ENCODE measurements at regions not wholly inside any gene's neighbourhood (a gene's known extent, or its start where the extent isn't known, plus 50 kb on each side); places are given as distances from the start of the nearest gene placed in this dataset.

DNA sequence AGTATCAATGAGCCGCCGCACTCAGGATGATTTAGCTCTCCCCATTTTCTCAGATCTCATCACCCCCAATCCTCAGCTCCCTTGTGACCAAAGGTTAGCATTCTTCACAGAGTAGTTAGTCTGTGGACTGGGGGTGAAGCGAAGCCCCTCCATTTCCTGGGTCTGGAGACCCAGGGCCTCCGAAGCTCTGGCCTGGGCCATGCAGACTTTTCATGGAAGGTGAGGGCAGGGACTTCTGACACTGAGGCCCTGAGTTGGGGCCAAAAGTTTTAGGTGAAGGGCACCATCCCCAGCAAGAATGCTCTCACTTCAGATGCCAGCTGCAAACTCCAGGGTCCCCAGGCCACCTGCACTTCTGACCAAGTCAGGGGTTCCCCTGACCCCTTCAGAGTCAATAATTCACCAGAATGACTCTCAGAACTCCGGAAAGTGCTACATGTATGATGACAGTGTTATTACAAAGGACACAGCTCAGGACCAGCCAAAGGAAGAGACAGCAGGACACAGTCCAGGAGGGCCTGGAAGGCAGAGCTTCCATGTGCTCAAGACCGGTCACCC lies 65.7 kb upstream of the DUSP22 start (continued):
- TF ChIP-seq, protein P1, sequence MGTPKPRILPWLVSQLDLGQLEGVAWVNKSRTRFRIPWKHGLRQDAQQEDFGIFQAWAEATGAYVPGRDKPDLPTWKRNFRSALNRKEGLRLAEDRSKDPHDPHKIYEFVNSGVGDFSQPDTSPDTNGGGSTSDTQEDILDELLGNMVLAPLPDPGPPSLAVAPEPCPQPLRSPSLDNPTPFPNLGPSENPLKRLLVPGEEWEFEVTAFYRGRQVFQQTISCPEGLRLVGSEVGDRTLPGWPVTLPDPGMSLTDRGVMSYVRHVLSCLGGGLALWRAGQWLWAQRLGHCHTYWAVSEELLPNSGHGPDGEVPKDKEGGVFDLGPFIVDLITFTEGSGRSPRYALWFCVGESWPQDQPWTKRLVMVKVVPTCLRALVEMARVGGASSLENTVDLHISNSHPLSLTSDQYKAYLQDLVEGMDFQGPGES (IDR thresholded peaks at IDR 0.05; ENCODE audit: low read depth, low read length) = no peak
- TF ChIP-seq FOXM1 (IDR thresholded peaks at IDR 0.05; ENCODE audit: low read depth) = no peak
- TF ChIP-seq NFIC (IDR thresholded peaks at IDR 0.05; ENCODE audit: borderline replicate concordance) = no peak
- TF ChIP-seq EP300 (IDR thresholded peaks at IDR 0.05; ENCODE audit: borderline replicate concordance in 1 of 2, low read depth in 1 of 2, low read length in 1 of 2) = no peak
- no peak for TF ChIP-seq EZH2phosphoT487 (IDR thresholded peaks at IDR 0.05; ENCODE audit: borderline replicate concordance, low read depth)
- no peak for TF ChIP-seq ELF1 (IDR thresholded peaks at IDR 0.05)
- TF ChIP-seq GATA2 (CRISPR knock-in tag; IDR thresholded peaks at IDR 0.05) = no peak
- no peak for TF ChIP-seq GABPA (IDR thresholded peaks at IDR 0.05; ENCODE audit: low read depth)
- TF ChIP-seq, protein P2, sequence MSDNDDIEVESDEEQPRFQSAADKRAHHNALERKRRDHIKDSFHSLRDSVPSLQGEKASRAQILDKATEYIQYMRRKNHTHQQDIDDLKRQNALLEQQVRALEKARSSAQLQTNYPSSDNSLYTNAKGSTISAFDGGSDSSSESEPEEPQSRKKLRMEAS (IDR thresholded peaks at IDR 0.05; ENCODE audit: low read depth) = no peak

DNA sequence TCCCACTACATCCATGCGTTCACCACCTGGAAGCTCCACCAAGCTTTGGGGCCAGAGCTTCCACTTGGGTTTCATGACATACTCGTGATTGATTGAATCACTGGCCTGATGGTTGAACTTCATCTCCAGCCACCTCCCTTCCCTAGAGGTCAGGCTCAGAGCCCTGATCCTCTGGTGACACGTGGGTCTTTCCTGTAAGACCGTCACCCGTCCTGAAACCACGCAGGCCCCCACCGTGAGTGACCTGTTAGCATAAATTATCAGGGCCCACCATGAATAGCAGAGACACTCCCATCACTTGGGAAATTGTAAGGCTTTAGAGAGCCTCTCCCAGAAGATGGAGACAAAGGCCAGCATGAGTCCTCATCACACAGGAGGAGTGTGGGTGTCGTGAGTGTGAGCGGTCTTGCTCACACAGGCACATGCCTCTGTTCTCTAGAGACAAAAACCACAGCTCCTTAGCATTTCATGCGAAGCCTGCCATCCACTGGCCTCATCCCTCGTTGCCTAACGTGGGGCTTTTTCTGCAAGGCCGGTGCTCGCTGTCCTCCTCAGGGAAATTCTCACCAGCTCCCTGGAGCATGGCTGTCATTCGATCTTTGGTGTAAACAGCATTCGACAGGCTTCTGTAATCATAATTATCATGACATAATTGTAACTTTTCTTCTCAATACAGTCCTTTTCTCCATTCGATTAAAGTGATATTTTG lies 65.1 kb upstream of the DUSP22 start:
- H2AFZ ChIP-seq (ENCODE audit: low read depth) = no peak overlapping the region
- CTCF ChIA-PET = interaction anchor here (1.6 to 1.9 kb wide), 3 partner anchors 10 to 39 kb away, joined by 3 to 8 read pairs (median 8); no protein-coding TSS in a partner anchor
- H3K79me2 ChIP-seq (ENCODE audit: insufficient read depth) = no peaks in the 10 kb centered on the region
- H3F3A ChIP-seq (replicated peaks; ENCODE audit: insufficient read depth) = no peaks in the 10 kb centered on the region
- WGBS (ENCODE audit: low lambda C conversion rate) = 28% methylated on average over 11 of the region's 17 CpGs
- peaks cover 71% of the 10 kb centered on the region for H3K27me3 ChIP-seq (ENCODE audit: insufficient read depth)
- H3K27ac ChIP-seq (ENCODE audit: low read depth in 2 of 2, low read length in 1 of 2) = no peak overlapping the region
- no peak overlapping the region for H3K4me2 ChIP-seq
- no peaks in the 10 kb centered on the region for H3K9me3 ChIP-seq
- H3K9me2 ChIP-seq = no peaks in the 10 kb centered on the region
- H4K20me1 ChIP-seq (ENCODE audit: insufficient read depth) = no peaks in the 10 kb centered on the region
- H3K4me1 ChIP-seq (ENCODE audit: control insufficient read depth in 1 of 2, insufficient read depth in 2 of 2, low read depth in 1 of 2, low read length in 1 of 2) = no peaks in the 10 kb centered on the region
- H3K4me3 ChIP-seq (ENCODE audit: low read depth in 2 of 2, low read length in 1 of 2) = no peak overlapping the region
- TF ChIP-seq TAF1 (IDR thresholded peaks at IDR 0.05; ENCODE audit: borderline replicate concordance, low read depth, low read length) = no peak
- TF ChIP-seq FOXM1 (IDR thresholded peaks at IDR 0.05; ENCODE audit: low read depth) = no peak
- no peak for TF ChIP-seq TEAD4 (IDR thresholded peaks at IDR 0.05; ENCODE audit: borderline replicate concordance, insufficient read depth)
- TF ChIP-seq, protein P3, sequence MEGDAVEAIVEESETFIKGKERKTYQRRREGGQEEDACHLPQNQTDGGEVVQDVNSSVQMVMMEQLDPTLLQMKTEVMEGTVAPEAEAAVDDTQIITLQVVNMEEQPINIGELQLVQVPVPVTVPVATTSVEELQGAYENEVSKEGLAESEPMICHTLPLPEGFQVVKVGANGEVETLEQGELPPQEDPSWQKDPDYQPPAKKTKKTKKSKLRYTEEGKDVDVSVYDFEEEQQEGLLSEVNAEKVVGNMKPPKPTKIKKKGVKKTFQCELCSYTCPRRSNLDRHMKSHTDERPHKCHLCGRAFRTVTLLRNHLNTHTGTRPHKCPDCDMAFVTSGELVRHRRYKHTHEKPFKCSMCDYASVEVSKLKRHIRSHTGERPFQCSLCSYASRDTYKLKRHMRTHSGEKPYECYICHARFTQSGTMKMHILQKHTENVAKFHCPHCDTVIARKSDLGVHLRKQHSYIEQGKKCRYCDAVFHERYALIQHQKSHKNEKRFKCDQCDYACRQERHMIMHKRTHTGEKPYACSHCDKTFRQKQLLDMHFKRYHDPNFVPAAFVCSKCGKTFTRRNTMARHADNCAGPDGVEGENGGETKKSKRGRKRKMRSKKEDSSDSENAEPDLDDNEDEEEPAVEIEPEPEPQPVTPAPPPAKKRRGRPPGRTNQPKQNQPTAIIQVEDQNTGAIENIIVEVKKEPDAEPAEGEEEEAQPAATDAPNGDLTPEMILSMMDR (IDR thresholded peaks at IDR 0.05) = 0 out of 2 replicates have a peak, but pooled peaks have one; percentile 14
- TF ChIP-seq YY1 (IDR thresholded peaks at IDR 0.05; ENCODE audit: low read depth) = no peak
- TF ChIP-seq, protein P1 (IDR thresholded peaks at IDR 0.05; ENCODE audit: low read depth, low read length) = no peak
- no peak for TF ChIP-seq POLR2AphosphoS5 (IDR thresholded peaks at IDR 0.05; ENCODE audit: low read depth, low read length)
- TF ChIP-seq MEF2A (IDR thresholded peaks at IDR 0.05; ENCODE audit: borderline replicate concordance, low read depth) = no peak
- TF ChIP-seq NFIC (IDR thresholded peaks at IDR 0.05; ENCODE audit: borderline replicate concordance) = no peak
- TF ChIP-seq, protein P4, sequence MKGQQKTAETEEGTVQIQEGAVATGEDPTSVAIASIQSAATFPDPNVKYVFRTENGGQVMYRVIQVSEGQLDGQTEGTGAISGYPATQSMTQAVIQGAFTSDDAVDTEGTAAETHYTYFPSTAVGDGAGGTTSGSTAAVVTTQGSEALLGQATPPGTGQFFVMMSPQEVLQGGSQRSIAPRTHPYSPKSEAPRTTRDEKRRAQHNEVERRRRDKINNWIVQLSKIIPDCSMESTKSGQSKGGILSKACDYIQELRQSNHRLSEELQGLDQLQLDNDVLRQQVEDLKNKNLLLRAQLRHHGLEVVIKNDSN (IDR thresholded peaks at IDR 0.05; ENCODE audit: borderline replicate concordance, low read depth) = no peak
- 0 out of 2 replicates have a peak, but pooled peaks have one; percentile 21 for TF ChIP-seq RAD21 (IDR thresholded peaks at IDR 0.05; ENCODE audit: low read length)
- no peak for TF ChIP-seq SIN3A (IDR thresholded peaks at IDR 0.05; ENCODE audit: borderline replicate concordance, low read depth, low read length)
- no peak for DNase-seq
- POLR2A ChIA-PET = no interaction called here
- H3K9ac ChIP-seq = no peak overlapping the region
- H3K36me3 ChIP-seq (replicated peaks in 1 of 2; ENCODE audit: control insufficient read depth in 1 of 2, insufficient read depth in 2 of 2, low read length in 1 of 2) = no peaks in the 10 kb centered on the region

All from SK-N-SH (cell line).